ENCODE measurements at regions not wholly inside any gene's neighbourhood (a gene's known extent, or its start where the extent isn't known, plus 50 kb on each side); places are given as distances from the start of the nearest gene placed in this dataset.

GRCh38 chr6:138008791-138009190 lies 98.4 kb downstream of the PERP start:
- TF ChIP-seq CTCF (IDR thresholded peaks at IDR 0.05; ENCODE audit: insufficient read depth, low read length) (no peak), POLR2AphosphoS5 (IDR thresholded peaks at IDR 0.05; ENCODE audit: low read depth) (no peak)
- TF ChIP-seq, protein P1, sequence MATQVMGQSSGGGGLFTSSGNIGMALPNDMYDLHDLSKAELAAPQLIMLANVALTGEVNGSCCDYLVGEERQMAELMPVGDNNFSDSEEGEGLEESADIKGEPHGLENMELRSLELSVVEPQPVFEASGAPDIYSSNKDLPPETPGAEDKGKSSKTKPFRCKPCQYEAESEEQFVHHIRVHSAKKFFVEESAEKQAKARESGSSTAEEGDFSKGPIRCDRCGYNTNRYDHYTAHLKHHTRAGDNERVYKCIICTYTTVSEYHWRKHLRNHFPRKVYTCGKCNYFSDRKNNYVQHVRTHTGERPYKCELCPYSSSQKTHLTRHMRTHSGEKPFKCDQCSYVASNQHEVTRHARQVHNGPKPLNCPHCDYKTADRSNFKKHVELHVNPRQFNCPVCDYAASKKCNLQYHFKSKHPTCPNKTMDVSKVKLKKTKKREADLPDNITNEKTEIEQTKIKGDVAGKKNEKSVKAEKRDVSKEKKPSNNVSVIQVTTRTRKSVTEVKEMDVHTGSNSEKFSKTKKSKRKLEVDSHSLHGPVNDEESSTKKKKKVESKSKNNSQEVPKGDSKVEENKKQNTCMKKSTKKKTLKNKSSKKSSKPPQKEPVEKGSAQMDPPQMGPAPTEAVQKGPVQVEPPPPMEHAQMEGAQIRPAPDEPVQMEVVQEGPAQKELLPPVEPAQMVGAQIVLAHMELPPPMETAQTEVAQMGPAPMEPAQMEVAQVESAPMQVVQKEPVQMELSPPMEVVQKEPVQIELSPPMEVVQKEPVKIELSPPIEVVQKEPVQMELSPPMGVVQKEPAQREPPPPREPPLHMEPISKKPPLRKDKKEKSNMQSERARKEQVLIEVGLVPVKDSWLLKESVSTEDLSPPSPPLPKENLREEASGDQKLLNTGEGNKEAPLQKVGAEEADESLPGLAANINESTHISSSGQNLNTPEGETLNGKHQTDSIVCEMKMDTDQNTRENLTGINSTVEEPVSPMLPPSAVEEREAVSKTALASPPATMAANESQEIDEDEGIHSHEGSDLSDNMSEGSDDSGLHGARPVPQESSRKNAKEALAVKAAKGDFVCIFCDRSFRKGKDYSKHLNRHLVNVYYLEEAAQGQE (IDR thresholded peaks at IDR 0.05; ENCODE audit: insufficient replicate concordance, low read depth), result no peak
